Calu3 (cell line): ENCODE measurements at regions not wholly inside any gene's neighbourhood (a gene's known extent, or its start where the extent isn't known, plus 50 kb on each side); places are given as distances from the start of the nearest gene placed in this dataset.

Source experiments
- BruUV-seq: library from RNA; stranded (reverse); fragments of 400-500 nt; replicated peaks from 2 replicates; lab custom pipeline; 2021; lab: Mats Ljungman, UMichigan
- CTCF ChIA-PET: fragments of 300-600 bp; sonication (Branson Sonifier 250); formaldehyde crosslinking; loops from one replicate; lab custom pipeline; 2022; ENCODE audit warnings: antibody characterized with exemption; lab: Charles Lee
- DNase-seq: peaks from one replicate; pipeline ENCODE4 v3.0.0; 2022
- H3K27ac Mint-ChIP-seq: one replicate; pipeline ENCODE4 v1.8.0; 2022; ENCODE audit warnings: mixed read lengths; ENCODE audit not compliant: unreplicated experiment
- H3K27me3 Mint-ChIP-seq: one replicate; pipeline ENCODE4 v1.8.0; 2022; ENCODE audit warnings: mixed read lengths; ENCODE audit not compliant: unreplicated experiment
- H3K36me3 Mint-ChIP-seq: one replicate; pipeline ENCODE4 v1.8.0; 2022; ENCODE audit warnings: mild to moderate bottlenecking, moderate library complexity, mixed read lengths; ENCODE audit not compliant: insufficient read depth, unreplicated experiment
- H3K4me1 Mint-ChIP-seq: one replicate; pipeline ENCODE4 v1.8.0; 2022; ENCODE audit warnings: mild to moderate bottlenecking, low read depth, mixed read lengths; ENCODE audit not compliant: unreplicated experiment
- H3K4me3 Mint-ChIP-seq: one replicate; pipeline ENCODE4 v1.8.0; 2022; ENCODE audit warnings: mild to moderate bottlenecking, low read depth, moderate library complexity, mixed read lengths; ENCODE audit not compliant: unreplicated experiment
- H3K9me3 Mint-ChIP-seq: one replicate; pipeline ENCODE4 v1.8.0; 2022; ENCODE audit warnings: low read depth, mixed read lengths; ENCODE audit not compliant: unreplicated experiment
- CTCF ChIP-seq: fragments of 200-600 bp; IDR thresholded peaks from one replicate; pipeline ENCODE4 v1.8.0; 2022; ENCODE audit warnings: antibody characterized with exemption; ENCODE audit not compliant: unreplicated experiment
- intact Hi-C: fragments of 100-400 bp; cut with micrococcal nuclease; formaldehyde crosslinking; loops from one replicate; pipeline ENCODE4 v1.10.0; 2022; ENCODE audit not compliant: unreplicated experiment

GRCh38 chr9:92196400-92196799, 81.2 kb upstream of the SPTLC1 start:
- DNase-seq, result no peak
- H3K9me3 Mint-ChIP-seq, result peaks cover 5% of the 10 kb centered on the region
- H3K27me3 Mint-ChIP-seq, result no peaks in the 10 kb centered on the region
- H3K36me3 Mint-ChIP-seq, result no peaks in the 10 kb centered on the region
- H3K4me1 Mint-ChIP-seq, result no peaks in the 10 kb centered on the region
- intact Hi-C loops, result no loop called here
- CTCF ChIA-PET, result interaction anchor here (1.2 kb wide), 1 partner anchor 55 kb away, joined by 5 read pairs; no protein-coding TSS in a partner anchor
- TF ChIP-seq CTCF, result no peak
- no peak overlapping the region for H3K4me3 Mint-ChIP-seq
- H3K27ac Mint-ChIP-seq, result no peak overlapping the region
- no TSS peak for BruUV-seq

GRCh38 chr9:92191801-92192200, 76.6 kb upstream of the SPTLC1 start:
- no peaks in the 10 kb centered on the region for H3K36me3 Mint-ChIP-seq
- intact Hi-C loops, result no loop called here
- no peaks in the 10 kb centered on the region for H3K9me3 Mint-ChIP-seq
- no peak overlapping the region for H3K4me3 Mint-ChIP-seq
- no peaks in the 10 kb centered on the region for H3K4me1 Mint-ChIP-seq
- CTCF ChIA-PET, result no interaction called here
- no peak for DNase-seq
- BruUV-seq, result no TSS peak
- TF ChIP-seq CTCF, result no peak
- H3K27me3 Mint-ChIP-seq, result peaks cover 14% of the 10 kb centered on the region
- H3K27ac Mint-ChIP-seq, result no peak overlapping the region

GRCh38 chr9:92190536-92190790, 75.2 kb upstream of the SPTLC1 start:
- BruUV-seq, result no TSS peak
- no peak for DNase-seq
- no peak for TF ChIP-seq CTCF
- intact Hi-C loops, result no loop called here
- Mint-ChIP-seq H3K4me1 (no peaks in the 10 kb centered on the region), H3K36me3 (no peaks in the 10 kb centered on the region), H3K27me3 (peaks cover 28% of the 10 kb centered on the region), H3K9me3 (no peaks in the 10 kb centered on the region), H3K27ac (no peak overlapping the region), H3K4me3 (no peak overlapping the region)
- CTCF ChIA-PET, result interaction anchor here (0.6 kb wide), 2 partner anchors 33 to 373 kb away, joined by 3 to 5 read pairs; no protein-coding TSS in a partner anchor

- no peak for DNase-seq
- H3K4me1 Mint-ChIP-seq, result no peaks in the 10 kb centered on the region
- no peaks in the 10 kb centered on the region for H3K36me3 Mint-ChIP-seq
- H3K27me3 Mint-ChIP-seq, result peaks cover 33% of the 10 kb centered on the region
- BruUV-seq, result no TSS peak
- no peak overlapping the region for H3K4me3 Mint-ChIP-seq
- intact Hi-C loops, result no loop called here
- no peak for TF ChIP-seq CTCF
- no peak overlapping the region for H3K27ac Mint-ChIP-seq
- H3K9me3 Mint-ChIP-seq, result no peaks in the 10 kb centered on the region
- CTCF ChIA-PET, result interaction anchor here (0.6 kb wide), 2 partner anchors 33 to 373 kb away, joined by 3 to 5 read pairs; no protein-coding TSS in a partner anchor
Observed at GRCh38 chr9:92189782-92190535, 74.7 kb upstream of the SPTLC1 start.
